ENCODE measurements at regions not wholly inside any gene's neighbourhood (a gene's known extent, or its start where the extent isn't known, plus 50 kb on each side); places are given as distances from the start of the nearest gene placed in this dataset.
"Not testable (repeated sequence)": the region's sequence is repeated elsewhere in the genome, so short reads cannot be mapped to it uniquely, and the experiment has no call there.

DNA sequence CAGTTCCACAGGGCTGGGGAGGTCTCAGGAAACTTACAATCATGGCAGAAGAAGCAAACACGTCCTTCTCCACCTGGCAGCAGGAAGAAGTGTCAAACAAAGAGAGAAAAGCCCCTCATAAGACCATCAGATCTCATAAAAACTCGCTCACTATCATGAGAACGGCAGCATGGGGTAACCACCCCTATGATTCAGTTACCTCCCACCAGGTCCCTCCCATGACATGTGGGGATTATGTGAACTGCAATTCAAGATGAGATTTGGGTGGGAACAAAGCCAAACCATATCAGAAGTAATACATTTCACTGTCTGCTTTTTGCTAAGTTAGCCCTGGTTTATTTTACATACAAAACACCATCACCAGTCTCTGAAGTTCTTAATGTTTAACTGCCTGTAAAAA lies 68.5 kb downstream of the RBM11 start:
- TF ChIP-seq, protein P1, sequence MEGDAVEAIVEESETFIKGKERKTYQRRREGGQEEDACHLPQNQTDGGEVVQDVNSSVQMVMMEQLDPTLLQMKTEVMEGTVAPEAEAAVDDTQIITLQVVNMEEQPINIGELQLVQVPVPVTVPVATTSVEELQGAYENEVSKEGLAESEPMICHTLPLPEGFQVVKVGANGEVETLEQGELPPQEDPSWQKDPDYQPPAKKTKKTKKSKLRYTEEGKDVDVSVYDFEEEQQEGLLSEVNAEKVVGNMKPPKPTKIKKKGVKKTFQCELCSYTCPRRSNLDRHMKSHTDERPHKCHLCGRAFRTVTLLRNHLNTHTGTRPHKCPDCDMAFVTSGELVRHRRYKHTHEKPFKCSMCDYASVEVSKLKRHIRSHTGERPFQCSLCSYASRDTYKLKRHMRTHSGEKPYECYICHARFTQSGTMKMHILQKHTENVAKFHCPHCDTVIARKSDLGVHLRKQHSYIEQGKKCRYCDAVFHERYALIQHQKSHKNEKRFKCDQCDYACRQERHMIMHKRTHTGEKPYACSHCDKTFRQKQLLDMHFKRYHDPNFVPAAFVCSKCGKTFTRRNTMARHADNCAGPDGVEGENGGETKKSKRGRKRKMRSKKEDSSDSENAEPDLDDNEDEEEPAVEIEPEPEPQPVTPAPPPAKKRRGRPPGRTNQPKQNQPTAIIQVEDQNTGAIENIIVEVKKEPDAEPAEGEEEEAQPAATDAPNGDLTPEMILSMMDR (IDR thresholded peaks at IDR 0.05; ENCODE audit: insufficient read depth, low read depth, low read length, missing control alignments), result no peak
- DNase-seq (ENCODE audit: low read depth), result no peak

DNA sequence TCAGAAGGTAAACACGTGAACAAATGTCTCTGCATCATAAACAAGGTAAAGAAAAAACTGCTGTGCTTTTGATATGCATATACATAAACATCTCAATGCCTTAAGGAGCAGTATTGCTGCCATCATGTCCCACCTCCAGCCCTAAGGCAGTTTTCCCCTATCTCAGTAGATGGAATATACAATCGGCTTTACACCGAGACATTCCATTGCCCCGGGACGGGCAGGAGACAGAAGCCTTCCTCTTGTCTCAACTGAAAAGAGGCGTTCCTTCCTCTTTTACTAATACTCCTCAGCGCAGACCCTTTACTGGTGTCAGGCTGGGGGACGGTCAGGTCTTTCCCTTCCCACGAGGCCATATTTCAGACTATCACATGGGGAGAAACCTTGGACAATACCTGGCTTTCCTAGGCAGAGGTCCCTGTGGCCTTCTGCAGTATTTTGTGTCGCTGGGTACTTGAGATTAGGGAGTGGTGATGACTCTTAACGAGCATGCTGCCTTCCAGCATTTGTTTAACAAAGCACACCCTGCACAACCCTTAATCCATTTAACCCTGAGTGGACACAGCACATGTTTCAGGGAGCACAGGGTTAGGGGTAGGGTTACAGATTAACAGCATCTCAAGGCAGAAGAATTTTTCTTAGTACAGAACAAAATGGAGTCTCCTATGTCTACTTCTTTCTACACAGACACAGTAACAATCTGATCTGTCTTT lies 65.4 kb downstream of the RBM11 start:
- not testable (repeated sequence) for DNase-seq (ENCODE audit: low read depth); H3K4me3 ChIP-seq (ENCODE audit: low read depth, low read length)

More for the DNA sequence above, 68.5 kb downstream of the RBM11 start:
- H3K4me3 ChIP-seq (ENCODE audit: low read depth, low read length), result no peak overlapping the region
